ENCODE measurements at regions not wholly inside any gene's neighbourhood (a gene's known extent, or its start where the extent isn't known, plus 50 kb on each side); places are given as distances from the start of the nearest gene placed in this dataset.
A peak's percentile ranks its signal among the peaks of the same experiment; 100 is the strongest.

GRCh38 chr2:207474863-207475485 is 54.8 kb upstream of the CREB1 start:
- TF ChIP-seq ZFX (IDR thresholded peaks at IDR 0.05) (no peak), CTCF (conservative IDR thresholded peaks at IDR 0.05) (peak; percentile 74)
- H3K27ac ChIP-seq: peak overlapping the region; percentile 45; the same call in 1 of the 2 replicates

GRCh38 chr2:207475546-207475945 is 54.2 kb upstream of the CREB1 start:
- H3K27ac ChIP-seq: peak overlapping the region; percentile 34
- TF ChIP-seq CTCF (conservative IDR thresholded peaks at IDR 0.05) (no peak), ZFX (IDR thresholded peaks at IDR 0.05) (no peak)

GRCh38 chr2:207477896-207478295 is 51.9 kb upstream of the CREB1 start:
- no peak overlapping the region for H3K27ac ChIP-seq

GRCh38 chr2:207478572-207478971 is 51.2 kb upstream of the CREB1 start:
- TF ChIP-seq CTCF (conservative IDR thresholded peaks at IDR 0.05) (no peak), ZFX (IDR thresholded peaks at IDR 0.05) (no peak)
- no peak overlapping the region for H3K27ac ChIP-seq

More at GRCh38 chr2:207477896-207478295, 51.9 kb upstream of the CREB1 start:
- TF ChIP-seq CTCF (conservative IDR thresholded peaks at IDR 0.05) (no peak), ZFX (IDR thresholded peaks at IDR 0.05) (no peak)

- no peak overlapping the region for H3K27ac ChIP-seq
- TF ChIP-seq ZFX (IDR thresholded peaks at IDR 0.05) (no peak), CTCF (conservative IDR thresholded peaks at IDR 0.05) (no peak)
These were observed 50.5 kb upstream of the CREB1 start for GRCh38 chr2:207479198-207479785.

All from C4-2B (cell line).